Jurkat, Clone E6-1 (cell line): ENCODE measurements at regions not wholly inside any gene's neighbourhood (a gene's known extent, or its start where the extent isn't known, plus 50 kb on each side); places are given as distances from the start of the nearest gene placed in this dataset.
A peak's percentile ranks its signal among the peaks of the same experiment; 100 is the strongest.
"Not testable (repeated sequence)": the region's sequence is repeated elsewhere in the genome, so short reads cannot be mapped to it uniquely, and the experiment has no call there.

Experiments
- DNase-seq: peaks from one replicate; pipeline ENCODE4 v3.0.0-alpha.2; 2011; ENCODE audit warnings: low read depth, low spot score
- H3K4me3 ChIP-seq: 2 replicates; pipeline ENCODE4 v1.5.1; 2011; ENCODE audit warnings: mild to moderate bottlenecking, low read length, control low read depth, moderate library complexity

DNA sequence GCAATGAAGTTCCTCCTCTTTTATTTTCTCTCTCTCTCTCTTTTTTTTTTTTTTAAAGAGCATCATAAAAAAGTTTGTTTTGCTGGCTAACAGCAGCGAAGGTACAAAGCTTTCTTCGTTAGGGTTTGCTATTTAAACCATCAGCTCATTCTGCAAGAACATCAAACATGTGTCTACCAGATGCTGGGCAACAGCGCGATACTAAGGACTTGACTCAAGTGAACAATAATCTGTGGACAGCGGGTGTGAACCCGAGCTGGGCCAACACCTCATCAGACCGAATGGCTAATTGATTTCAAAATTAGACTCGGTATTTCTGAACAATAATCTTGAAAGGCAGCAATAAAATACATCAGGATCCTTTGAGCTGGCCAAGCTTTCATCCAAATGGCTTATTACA lies 246.4 kb downstream of the FBXO8 start:
- no peak for DNase-seq
- H3K4me3 ChIP-seq = no peak overlapping the region

DNA sequence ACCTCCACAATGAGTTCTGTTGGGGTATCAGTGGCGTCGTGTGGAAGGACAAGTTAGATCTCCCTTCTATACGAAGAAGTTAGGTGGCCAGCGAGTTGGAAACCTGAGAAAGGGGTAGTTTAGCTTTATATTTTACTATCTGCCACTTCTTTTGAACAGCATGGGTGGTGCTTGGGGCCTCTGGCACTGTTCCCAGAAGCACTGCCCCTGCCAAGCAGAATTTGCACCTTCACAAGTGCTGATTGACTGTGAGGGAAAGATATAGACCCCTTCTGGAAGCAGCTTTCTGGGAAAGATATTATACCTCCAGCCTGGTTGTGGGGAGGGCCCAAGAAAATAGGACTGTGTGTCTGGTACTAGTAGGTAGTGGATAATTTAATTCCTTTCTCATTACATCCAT lies 246.9 kb downstream of the FBXO8 start:
- no peak overlapping the region for H3K4me3 ChIP-seq
- DNase-seq = no peak

GRCh38 chr4:174036111-174036510 lies 247.4 kb downstream of the FBXO8 start:
- no peak overlapping the region for H3K4me3 ChIP-seq
- no peak for DNase-seq

DNA sequence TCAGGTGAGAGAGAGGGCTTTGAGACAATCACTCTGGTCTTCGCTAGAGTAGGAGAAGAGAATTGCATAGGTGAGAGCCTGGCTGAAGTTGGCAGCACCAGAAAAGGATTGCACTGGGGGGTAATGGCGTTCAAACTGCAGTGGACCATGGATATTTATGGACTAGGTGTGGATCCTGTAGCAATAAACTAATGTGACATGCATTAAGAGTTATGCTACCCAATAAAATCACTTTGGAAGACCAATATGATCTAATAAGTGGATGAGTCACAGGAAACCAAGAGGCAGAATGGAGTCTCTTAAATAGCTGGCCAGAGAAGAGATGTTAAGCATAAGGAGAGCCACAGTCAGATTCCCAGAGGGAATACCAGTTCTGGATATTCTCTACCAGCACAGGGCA lies 259.8 kb downstream of the FBXO8 start:
- DNase-seq = no peak
- no peak overlapping the region for H3K4me3 ChIP-seq

DNA sequence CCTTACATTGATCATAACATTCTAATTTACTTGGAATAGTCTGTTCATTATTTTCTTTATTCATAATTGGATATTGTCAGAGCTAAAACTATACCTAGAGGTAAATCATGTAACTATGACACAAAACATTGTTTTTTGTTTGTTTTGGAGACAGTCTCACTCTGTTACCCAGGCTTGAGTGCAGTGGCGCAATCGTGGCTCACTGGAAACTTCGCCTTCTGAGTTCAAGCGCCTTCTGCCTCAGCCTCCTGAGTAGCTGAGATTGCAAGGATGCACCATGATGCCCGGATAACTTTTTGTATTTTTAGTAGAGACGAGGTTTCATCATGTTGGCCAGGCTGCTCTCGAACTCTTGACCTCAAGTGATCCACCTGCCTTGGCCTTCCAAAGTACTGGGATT lies 265.2 kb downstream of the FBXO8 start:
- no peak for DNase-seq
- H3K4me3 ChIP-seq = no peak overlapping the region

- DNase-seq = no peak
- H3K4me3 ChIP-seq = no peak overlapping the region
Observed at GRCh38 chr4:174016251-174016650, 267.2 kb downstream of the FBXO8 start.

DNA sequence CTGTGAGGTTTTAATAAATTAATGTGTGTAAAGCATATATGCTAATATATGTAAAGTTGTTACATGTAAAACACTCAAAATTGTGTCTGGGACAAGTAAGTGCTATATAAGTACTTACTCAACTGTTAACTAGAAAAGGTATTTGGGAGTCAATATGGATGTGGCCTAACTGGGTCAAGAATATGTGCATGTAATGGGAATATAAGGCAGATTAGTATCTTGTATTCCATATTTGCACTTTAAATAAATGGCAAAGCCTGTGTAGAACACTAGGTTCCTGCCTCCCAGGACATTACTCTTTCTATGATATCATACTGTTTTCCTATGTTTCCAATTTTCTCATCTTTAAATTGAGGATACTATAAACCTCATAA lies 270.6 kb downstream of the FBXO8 start:
- no peak for DNase-seq
- H3K4me3 ChIP-seq = no peak overlapping the region

DNA sequence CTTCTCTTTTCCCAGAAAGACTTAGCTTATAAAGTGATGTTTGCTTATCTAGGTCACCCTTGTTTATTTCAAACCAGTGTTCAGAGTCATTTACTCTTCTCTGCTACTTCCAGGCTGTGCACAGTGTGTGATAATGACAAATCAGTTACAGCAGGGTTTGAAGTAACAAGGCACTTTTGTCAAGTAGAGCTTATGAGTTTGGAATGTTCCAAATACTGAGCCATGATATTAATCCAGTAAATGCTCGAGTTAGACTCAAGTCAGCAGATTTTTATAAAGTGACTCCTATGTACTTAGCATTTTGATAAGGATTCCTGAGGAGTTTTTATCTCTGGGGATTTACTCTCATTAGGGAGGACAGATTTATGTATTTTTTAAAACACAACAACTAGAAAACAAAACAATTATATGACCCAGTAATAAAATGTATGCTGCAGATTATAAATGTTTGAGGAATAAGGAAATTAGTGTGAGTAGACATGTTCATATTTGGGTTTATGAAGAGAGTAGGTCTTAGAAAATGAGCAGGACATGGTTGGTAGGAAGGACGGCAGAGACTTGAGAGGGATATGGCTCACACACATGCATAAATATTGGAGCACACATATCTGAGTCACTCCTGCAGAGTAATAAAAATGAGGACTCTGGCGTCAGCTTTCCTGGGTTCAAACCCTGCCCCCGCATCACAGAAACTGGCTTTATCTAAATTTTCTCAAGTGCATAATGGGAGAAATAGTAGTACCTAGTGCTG lies 271.2 kb downstream of the FBXO8 start:
- DNase-seq = no peak

DNA sequence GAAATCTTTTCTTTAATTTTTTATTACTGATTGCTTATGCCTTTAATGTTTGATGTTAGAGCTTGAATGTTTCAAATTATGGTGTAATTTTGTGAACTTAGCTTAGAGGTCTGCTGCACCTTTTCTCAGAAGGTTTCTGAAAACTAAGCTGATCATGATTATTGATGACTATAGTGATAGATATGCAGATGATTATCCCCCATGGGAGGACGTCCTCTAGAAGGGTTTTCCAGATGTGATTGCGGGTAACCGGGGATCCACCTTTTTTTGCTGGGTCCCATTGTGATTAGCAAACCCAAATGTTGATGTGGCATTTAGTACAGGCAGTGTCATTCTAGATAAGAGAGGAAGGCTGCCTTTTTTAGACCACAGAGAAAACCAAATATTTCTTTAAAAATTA lies 272.9 kb downstream of the FBXO8 start:
- no peak for DNase-seq
- H3K4me3 ChIP-seq = no peak overlapping the region

More for the DNA sequence above, 271.2 kb downstream of the FBXO8 start:
- no peak overlapping the region for H3K4me3 ChIP-seq

DNA sequence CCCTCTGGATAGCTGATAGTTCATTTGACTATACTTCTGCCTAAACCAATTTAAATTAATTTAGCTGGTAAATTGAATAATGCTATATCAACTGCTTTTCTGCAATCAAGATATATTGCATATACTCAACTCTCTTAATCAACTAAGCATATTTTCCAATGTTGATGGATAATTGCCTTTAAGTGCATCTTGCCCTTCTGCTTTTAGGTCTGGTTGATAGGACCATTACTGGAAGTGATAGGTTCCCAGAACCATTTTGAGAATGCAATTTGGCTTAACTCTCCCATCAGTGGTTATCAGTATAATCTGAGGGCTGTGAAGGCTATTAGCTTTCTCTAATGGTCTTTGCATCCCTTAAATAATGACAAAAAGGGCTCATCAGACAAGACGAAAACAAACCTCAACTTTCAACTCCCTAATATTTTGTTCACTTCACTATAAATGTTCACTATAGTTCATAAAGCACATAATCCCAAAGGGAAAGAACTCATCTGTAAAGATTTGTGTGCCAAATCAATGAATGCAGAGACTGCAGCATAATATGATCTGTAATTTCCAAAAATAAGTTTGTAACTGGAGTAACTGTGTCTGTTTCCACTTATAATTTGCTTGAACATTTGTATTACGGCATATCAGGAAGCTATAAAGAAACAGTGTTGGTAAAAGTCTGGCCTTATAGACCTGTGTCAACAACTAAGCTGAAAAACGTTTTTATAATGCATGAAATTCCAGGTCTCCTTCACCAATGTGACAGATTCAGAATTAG lies 273.6 kb downstream of the FBXO8 start:
- DNase-seq = no peak
- no peak overlapping the region for H3K4me3 ChIP-seq

DNA sequence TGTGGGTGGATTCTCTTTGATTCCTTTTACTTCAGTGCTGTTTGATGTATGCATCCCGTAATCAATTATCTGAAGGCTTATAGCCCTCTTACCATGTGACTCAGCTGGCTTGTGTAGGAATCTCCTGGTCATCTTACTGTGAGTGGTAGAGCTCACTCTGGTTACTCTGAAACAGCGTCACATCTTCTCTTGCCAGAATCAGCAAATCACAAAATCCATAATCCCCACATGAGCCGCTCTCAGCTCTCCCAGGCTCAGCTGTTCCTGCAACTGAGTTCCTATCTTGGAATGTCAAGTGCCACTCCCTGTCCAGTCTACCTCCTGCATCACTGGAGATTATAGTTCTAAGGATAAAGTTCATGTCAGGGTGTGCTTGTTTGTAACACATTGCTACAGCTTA lies 278.0 kb downstream of the FBXO8 start:
- H3K4me3 ChIP-seq = no peak overlapping the region
- DNase-seq = no peak

DNA sequence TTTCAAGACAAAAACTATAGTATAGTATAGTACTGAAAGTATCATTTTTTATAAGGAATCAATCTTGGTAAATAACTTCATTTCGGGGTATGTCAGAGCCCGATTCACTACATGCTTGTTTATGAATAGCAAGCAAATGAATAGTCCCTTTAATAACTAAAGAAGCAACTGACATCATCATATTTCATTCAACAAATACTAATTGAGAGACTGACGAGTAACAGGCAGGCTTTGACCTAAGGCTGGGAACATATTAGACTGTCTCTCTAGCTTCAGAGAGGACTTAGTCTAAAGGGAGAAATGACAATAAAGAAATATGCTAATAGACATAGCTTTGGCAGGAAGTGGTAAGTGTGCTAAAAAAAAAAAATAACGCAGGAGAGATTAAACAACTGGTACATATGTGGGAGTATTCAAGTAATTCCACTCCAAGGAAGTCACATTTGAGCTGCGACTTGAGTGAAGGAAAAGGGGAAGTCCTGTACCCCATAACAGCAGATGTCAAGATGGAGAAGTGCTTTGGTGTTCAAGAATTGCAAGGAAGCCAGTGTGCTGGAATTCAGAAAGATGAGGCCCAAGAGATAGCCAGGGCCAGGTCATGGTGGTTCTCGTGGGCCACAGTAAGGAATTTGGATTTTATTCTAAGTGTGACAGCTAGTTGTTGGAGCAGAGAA lies 284.9 kb downstream of the FBXO8 start:
- no peak for DNase-seq

DNA sequence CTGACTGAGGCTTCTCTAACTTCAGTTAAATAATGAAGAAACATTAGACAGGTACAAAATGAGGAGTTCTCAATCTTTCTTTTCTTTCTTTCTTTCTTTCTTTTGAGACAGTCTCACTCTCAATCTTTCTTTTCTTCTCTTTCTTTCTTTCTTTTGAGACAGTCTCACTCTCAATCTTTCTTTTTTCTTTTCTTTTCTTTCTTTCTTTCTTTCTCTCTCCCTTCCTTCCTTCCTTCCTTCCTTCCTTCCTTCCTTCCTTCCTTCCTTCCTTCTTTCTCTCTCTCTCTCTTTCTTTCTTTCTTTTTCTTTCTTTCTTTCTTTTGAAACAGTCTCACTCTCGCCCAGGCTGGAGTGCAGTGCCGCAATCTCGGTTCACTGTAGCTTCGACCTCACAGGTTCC lies 287.7 kb downstream of the FBXO8 start:
- H3K4me3 ChIP-seq, DNase-seq: not testable (repeated sequence)

More for the DNA sequence above, 284.9 kb downstream of the FBXO8 start:
- no peak overlapping the region for H3K4me3 ChIP-seq

DNA sequence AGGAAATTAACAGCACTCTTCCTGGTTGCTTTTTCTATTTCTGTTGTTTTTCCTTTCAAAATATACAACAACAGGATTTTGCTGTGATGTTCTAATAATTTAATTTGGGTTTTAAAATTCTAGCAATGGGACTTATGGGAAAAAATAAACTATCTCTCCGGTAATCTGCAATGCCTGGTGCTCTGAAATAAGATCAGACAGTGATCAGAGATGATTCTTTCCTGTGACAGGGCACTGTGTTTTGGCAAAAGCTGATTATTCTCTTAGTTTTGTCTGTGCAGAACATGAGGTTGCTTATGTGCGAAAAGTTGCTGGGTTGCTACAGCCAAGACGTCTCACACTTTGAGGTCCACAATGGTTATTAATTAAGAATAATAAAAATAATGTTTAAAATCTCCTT lies 291.7 kb downstream of the FBXO8 start:
- DNase-seq = no peak
- H3K4me3 ChIP-seq = no peak overlapping the region

GRCh38 chr4:173991316-173991715 lies 292.2 kb downstream of the FBXO8 start:
- no peak for DNase-seq
- H3K4me3 ChIP-seq = no peak overlapping the region

GRCh38 chr4:173990869-173991210 lies 292.6 kb downstream of the FBXO8 start:
- H3K4me3 ChIP-seq = no peak overlapping the region
- DNase-seq = no peak

DNA sequence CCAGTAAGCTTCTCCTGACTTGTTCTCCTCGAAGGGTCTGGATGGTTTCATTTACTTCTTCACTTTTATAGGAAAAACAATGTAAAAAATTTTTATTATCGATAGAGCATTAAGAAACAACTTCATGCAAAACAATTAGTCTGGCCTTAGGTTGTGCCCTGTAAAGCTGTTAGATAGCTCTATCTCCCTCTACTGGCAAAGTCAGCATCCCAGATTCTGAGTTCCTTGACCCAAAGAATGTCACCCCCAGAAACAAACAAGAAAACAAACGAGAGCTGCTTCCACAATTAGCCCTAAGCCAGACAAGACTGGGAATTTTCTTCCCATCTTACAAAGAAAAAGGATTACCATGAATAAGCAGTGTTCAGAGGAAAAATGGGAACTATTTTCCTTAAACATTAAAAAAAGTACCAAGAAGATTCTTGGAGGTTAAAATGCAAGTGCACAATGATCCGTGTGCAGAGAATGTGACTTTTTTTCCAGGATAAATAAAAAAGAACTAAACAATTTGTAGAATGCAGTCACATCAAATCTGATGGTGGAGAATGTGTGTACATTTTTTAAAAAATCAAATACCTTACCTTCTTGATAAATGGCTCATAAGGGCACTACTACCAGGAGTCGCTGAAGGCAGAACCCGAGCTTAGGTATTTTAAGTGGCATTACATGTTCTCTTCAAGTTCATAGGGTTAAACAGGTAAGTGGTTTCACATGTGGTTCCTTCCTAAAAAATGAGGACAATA lies 293.2 kb downstream of the FBXO8 start:
- DNase-seq = peak; percentile 3

DNA sequence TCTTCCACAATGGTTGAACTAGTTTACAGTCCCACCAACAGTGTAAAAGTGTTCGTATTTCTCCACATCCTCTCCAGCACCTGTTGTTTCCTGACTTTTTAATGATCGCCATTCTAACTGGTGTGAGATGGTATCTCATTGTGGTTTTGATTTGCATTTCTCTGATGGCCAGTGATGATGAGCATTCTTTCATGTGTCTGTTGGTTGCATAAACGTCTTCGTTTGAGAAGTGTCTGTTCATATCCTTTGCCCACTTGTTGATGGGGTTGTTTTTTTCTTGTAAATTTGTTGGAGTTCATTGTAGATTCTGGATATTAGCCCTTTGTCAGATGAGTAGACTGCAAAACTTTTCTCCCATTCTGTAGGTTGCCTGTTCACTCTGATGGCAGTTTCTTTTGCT lies 319.9 kb downstream of the FBXO8 start:
- not testable (repeated sequence) for DNase-seq, H3K4me3 ChIP-seq

More for the DNA sequence above, 293.2 kb downstream of the FBXO8 start:
- no peak overlapping the region for H3K4me3 ChIP-seq

- DNase-seq = no peak
- H3K4me3 ChIP-seq = no peak overlapping the region
Observed at GRCh38 chr4:173960398-173960797, 323.1 kb downstream of the FBXO8 start.

- H3K4me3 ChIP-seq = no peak overlapping the region
- DNase-seq = no peak
Observed at GRCh38 chr4:173958445-173958844, 325.0 kb downstream of the FBXO8 start.
